HG03432 (cell line): ENCODE measurements at regions not wholly inside any gene's neighbourhood (a gene's known extent, or its start where the extent isn't known, plus 50 kb on each side); places are given as distances from the start of the nearest gene placed in this dataset.
A peak's percentile ranks its signal among the peaks of the same experiment; 100 is the strongest.

Experiments
- ATAC-seq: cut with Tn5 transposase; IDR thresholded peaks from one replicate; pipeline ENCODE4 v1.9.1; 2021; ENCODE audit warnings: mild to moderate bottlenecking, moderate library complexity; ENCODE audit not compliant: unreplicated experiment

- ATAC-seq: no peak
These were observed 202.3 kb downstream of the KIF21A start for GRCh38 chr12:39240587-39240986.

- ATAC-seq: no peak
These were observed 203.1 kb downstream of the KIF21A start for GRCh38 chr12:39239490-39240486.

GRCh38 chr12:39237004-39237403, 205.9 kb downstream of the KIF21A start:
- ATAC-seq: no peak

- no peak for ATAC-seq
These were observed 206.7 kb downstream of the KIF21A start for GRCh38 chr12:39235990-39236767.

- ATAC-seq: no peak
These were observed 212.8 kb downstream of the KIF21A start for GRCh38 chr12:39230086-39230485.

GRCh38 chr12:39227218-39227617, 215.7 kb downstream of the KIF21A start:
- ATAC-seq: no peak

- ATAC-seq: no peak
These were observed 217.9 kb downstream of the KIF21A start for GRCh38 chr12:39224971-39225370.

GRCh38 chr12:39205969-39206368, 237.0 kb downstream of the KIF21A start:
- ATAC-seq: peak; percentile 71

GRCh38 chr12:39199351-39199750, 243.6 kb downstream of the KIF21A start:
- no peak for ATAC-seq

- ATAC-seq: no peak
These were observed 254.2 kb downstream of the KIF21A start for GRCh38 chr12:39188689-39189088.

- ATAC-seq: no peak
These were observed 256.2 kb downstream of the KIF21A start for GRCh38 chr12:39186744-39187143.

- ATAC-seq: no peak
These were observed 264.1 kb downstream of the KIF21A start for GRCh38 chr12:39178837-39179236.

GRCh38 chr12:39176356-39176755, 266.6 kb downstream of the KIF21A start:
- no peak for ATAC-seq

GRCh38 chr12:39173726-39174125, 268.3 kb upstream of the CPNE8 start:
- ATAC-seq: peak; percentile 84

- no peak for ATAC-seq
These were observed 259.9 kb upstream of the CPNE8 start for GRCh38 chr12:39165338-39165737.

- ATAC-seq: no peak
These were observed 256.2 kb upstream of the CPNE8 start for GRCh38 chr12:39161465-39162085.

GRCh38 chr12:39157696-39158342, 252.4 kb upstream of the CPNE8 start:
- no peak for ATAC-seq

- peak; percentile 98 for ATAC-seq
These were observed 240.0 kb upstream of the CPNE8 start for GRCh38 chr12:39145175-39145999.

- ATAC-seq: no peak
These were observed 239.2 kb upstream of the CPNE8 start for GRCh38 chr12:39144613-39145061.

GRCh38 chr12:39138268-39138667, 232.9 kb upstream of the CPNE8 start:
- ATAC-seq: no peak
